Activated CD4-positive, alpha-beta T cell treated with anti-CD3 and anti-CD28 coated beads, Interleukin-2, amount 10 ng/mL, durations not matched to agents 7 days and 5 days (primary cell): ENCODE measurements at regions not wholly inside any gene's neighbourhood (a gene's known extent, or its start where the extent isn't known, plus 50 kb on each side); places are given as distances from the start of the nearest gene placed in this dataset.
"Not testable (repeated sequence)": the region's sequence is repeated elsewhere in the genome, so short reads cannot be mapped to it uniquely, and the experiment has no call there.

Experiments
- CTCF ChIA-PET: fragments of 350-600 bp; sonication (Branson Sonifier 250); formaldehyde crosslinking; loops from one replicate; lab custom pipeline; 2021; ENCODE audit warnings: antibody characterized with exemption; lab: Charles Lee
- POLR2A ChIA-PET: fragments of 350-600 bp; sonication (Branson Sonifier 250); formaldehyde crosslinking; loops from one replicate; lab custom pipeline; 2021; ENCODE audit warnings: antibody characterized with exemption; lab: Charles Lee
- DNase-seq: peaks from one replicate; pipeline ENCODE4 v3.0.0-alpha.2; 2020
- H3K27ac Mint-ChIP-seq: one replicate; pipeline ENCODE4 v1.8.0; 2021; ENCODE audit warnings: mild to moderate bottlenecking, moderate library complexity, mixed read lengths
- H3K27me3 Mint-ChIP-seq: one replicate; pipeline ENCODE4 v1.8.0; 2021; ENCODE audit warnings: mixed read lengths
- H3K36me3 Mint-ChIP-seq: one replicate; pipeline ENCODE4 v1.8.0; 2021; ENCODE audit warnings: low read depth, mixed read lengths
- H3K4me1 Mint-ChIP-seq: one replicate; pipeline ENCODE4 v1.8.0; 2021; ENCODE audit warnings: mixed read lengths
- H3K4me3 Mint-ChIP-seq: one replicate; pipeline ENCODE4 v1.8.0; 2021; ENCODE audit warnings: mild to moderate bottlenecking, moderate library complexity, mixed read lengths
- H3K9me3 Mint-ChIP-seq: one replicate; pipeline ENCODE4 v1.8.0; 2021; ENCODE audit warnings: mixed read lengths

DNA sequence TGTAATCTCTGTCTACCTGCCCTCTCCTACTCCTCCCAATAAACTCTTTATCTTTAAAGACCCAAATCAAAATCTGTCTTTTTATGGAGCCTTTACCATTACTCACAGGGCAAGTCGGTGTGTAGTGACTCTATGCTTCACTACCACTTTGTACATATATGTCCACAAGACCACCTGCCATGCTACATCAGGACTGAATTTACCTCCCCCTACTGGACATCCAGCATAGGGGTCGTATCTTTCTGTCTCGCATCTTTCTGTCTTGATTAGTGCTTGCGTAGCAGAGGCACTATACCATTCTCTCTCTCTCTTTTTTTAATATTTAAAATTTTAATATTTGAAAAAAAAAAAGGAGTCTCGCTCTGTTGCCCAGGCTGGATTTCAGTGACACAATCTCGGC is 587.5 kb downstream of the SOX5 start:
- ChIA-PET CTCF (no interaction called here), POLR2A (no interaction called here)
- Mint-ChIP-seq H3K27ac (no peak overlapping the region), H3K9me3 (no peaks in the 10 kb centered on the region), H3K4me1 (no peaks in the 10 kb centered on the region), H3K27me3 (no peaks in the 10 kb centered on the region), H3K36me3 (no peaks in the 10 kb centered on the region), H3K4me3 (no peak overlapping the region)
- DNase-seq, result no peak

DNA sequence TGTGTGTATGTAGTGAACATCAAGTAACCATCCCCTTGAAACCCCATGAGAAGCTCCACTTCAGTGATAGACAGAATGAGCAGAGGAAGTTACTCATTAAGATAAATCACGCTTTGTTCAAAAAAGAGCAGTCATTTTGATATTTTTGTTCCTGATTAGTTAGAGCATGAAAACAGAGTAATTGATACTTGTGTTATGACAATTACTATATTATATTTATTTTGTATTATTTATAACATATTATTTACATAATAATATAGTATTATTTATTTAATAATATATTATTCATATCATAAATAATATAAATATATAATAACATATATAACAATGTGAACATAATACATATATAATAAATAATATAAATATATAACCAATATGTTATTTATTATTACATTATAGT is 580.9 kb downstream of the SOX5 start:
- DNase-seq, result no peak
- Mint-ChIP-seq H3K27ac (no peak overlapping the region), H3K27me3 (no peaks in the 10 kb centered on the region), H3K9me3 (no peaks in the 10 kb centered on the region), H3K4me1 (no peaks in the 10 kb centered on the region), H3K4me3 (no peak overlapping the region), H3K36me3 (no peaks in the 10 kb centered on the region)
- ChIA-PET CTCF (no interaction called here), POLR2A (no interaction called here)

DNA sequence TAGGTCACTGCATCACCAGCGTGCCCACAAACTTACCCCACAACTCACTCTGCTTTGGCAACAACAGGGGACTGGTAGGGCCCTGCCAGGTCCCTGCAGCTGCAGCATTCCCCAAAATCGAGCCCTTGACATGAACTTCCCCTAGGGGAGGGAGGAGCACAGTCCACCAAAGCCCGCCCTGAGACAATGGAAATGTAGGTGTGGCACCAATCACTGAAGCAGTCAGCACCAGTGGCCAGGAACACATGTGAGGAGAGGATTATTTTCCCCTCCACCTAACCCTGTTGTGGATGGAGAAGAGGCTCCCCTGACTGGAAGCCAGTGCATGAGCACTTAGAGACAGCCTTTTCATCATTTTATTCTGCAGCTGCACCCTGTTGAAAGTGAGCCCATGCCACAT is 573.8 kb downstream of the SOX5 start:
- DNase-seq, result no peak
- ChIA-PET CTCF (interaction anchor here (0.6 kb wide), 2 partner anchors 317 to 1301 kb away, joined by 3 to 5 read pairs; no protein-coding TSS in a partner anchor), POLR2A (no interaction called here)
- H3K9me3 Mint-ChIP-seq, result peaks cover 16% of the 10 kb centered on the region
- H3K4me1 Mint-ChIP-seq, result no peaks in the 10 kb centered on the region
- no peaks in the 10 kb centered on the region for H3K36me3 Mint-ChIP-seq
- no peak overlapping the region for H3K4me3 Mint-ChIP-seq
- no peaks in the 10 kb centered on the region for H3K27me3 Mint-ChIP-seq
- H3K27ac Mint-ChIP-seq, result no peak overlapping the region

DNA sequence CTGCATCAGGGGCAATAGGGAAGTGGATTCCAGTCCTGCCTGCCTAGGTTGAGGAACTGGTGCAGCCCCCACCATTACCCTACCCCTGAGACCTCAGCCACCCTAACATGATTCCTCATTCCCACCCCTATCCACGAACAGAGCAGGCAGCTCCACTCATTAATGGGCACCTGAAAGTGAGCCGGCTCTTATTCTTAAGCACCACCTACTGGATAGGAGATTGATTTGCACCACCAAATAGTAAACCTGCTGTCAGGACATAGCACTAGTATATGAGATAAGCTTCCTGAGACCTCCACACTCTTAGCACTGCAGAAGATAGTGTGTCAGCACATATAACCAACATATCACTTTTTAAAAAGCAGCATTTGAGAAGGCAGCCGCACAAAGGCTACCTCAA is 573.2 kb downstream of the SOX5 start:
- H3K4me1 Mint-ChIP-seq, result no peaks in the 10 kb centered on the region
- no peak for DNase-seq
- POLR2A ChIA-PET, result no interaction called here
- H3K36me3 Mint-ChIP-seq, result no peaks in the 10 kb centered on the region
- no peak overlapping the region for H3K27ac Mint-ChIP-seq
- H3K9me3 Mint-ChIP-seq, result peaks cover 16% of the 10 kb centered on the region
- no peaks in the 10 kb centered on the region for H3K27me3 Mint-ChIP-seq
- CTCF ChIA-PET, result interaction anchor here (0.6 kb wide), 1 partner anchor 316 kb away, joined by 5 read pairs; no protein-coding TSS in a partner anchor
- no peak overlapping the region for H3K4me3 Mint-ChIP-seq

DNA sequence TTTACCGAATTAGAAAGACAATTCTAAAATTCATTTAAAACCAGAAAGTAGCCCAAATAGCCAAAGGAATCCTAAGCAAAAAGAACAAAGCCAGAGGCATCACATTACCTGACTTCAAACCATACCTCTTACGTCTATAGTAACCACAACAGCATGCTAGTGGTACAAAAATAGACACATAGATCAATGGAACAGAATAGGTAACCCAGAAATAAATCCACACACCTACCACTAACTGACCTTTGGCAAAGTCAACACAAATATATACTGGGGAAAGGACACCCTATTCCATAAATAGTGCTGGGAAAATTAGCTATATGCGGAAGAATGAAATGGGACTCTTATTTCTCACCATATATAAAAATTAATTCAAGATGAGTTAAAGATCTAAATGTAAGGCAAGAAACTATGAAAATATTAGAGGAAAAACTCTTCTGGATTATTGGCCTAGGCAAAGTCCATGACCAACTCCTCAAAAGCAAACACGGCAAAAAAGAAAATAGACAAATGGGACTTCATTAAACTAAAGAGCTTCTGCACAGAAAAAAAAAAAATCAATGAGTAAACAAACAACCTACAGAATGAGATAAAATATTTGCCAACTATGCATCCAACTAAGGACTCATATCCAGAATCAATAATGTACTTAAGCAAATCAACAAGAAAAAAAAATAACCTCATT is 568.9 kb downstream of the SOX5 start:
- ChIA-PET CTCF (no interaction called here), POLR2A (no interaction called here)
- Mint-ChIP-seq H3K27me3 (no peaks in the 10 kb centered on the region), H3K4me1 (no peaks in the 10 kb centered on the region), H3K27ac (no peak overlapping the region), H3K9me3 (peaks cover 16% of the 10 kb centered on the region), H3K4me3 (no peak overlapping the region), H3K36me3 (no peaks in the 10 kb centered on the region)
- no peak for DNase-seq

DNA sequence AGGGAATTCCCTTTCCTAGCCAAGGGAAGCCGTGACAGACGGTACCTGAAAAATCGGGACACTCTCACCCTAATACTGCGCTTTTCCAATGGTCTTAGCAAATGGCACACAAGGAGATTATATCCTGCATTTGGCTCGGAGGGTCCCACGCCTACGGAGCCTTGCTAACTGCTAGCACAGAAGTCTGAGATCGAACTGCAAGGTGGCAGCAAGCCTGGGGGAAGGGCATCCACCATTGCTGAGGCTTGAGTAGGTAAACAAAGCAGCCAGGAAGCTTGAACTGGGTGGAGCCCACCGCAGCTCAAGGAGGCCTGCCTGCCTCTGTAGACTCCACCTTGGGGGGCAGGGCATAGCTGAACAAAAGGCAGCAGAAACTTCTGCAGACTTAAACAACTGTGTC is 560.6 kb downstream of the SOX5 start:
- CTCF ChIA-PET, H3K36me3 Mint-ChIP-seq, POLR2A ChIA-PET, H3K4me3 Mint-ChIP-seq, H3K27me3 Mint-ChIP-seq, DNase-seq, H3K4me1 Mint-ChIP-seq, H3K27ac Mint-ChIP-seq: not testable (repeated sequence)
- peaks cover 15% of the 10 kb centered on the region for H3K9me3 Mint-ChIP-seq

DNA sequence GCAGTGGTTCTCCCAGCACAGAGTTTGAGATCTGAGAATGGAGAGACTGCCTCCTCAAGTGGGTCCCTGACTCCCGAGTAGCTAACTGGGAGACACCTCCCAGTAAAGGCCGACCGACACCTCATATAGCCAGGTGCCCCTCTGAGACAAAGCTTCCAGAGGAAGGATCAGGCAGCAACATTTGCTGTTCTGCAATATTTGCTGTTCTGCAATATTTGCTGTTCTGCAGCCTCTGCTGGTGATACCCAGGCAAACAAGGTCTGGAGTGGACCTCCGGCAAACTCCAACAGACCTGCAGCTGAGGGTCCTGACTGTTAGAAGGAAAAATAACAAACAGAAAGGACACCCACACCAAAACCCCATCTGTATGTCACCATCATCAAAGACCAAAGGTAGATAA is 560.2 kb downstream of the SOX5 start:
- H3K4me3 Mint-ChIP-seq, H3K27ac Mint-ChIP-seq, POLR2A ChIA-PET, DNase-seq, CTCF ChIA-PET, H3K4me1 Mint-ChIP-seq, H3K27me3 Mint-ChIP-seq, H3K36me3 Mint-ChIP-seq: not testable (repeated sequence)
- peaks cover 14% of the 10 kb centered on the region for H3K9me3 Mint-ChIP-seq

DNA sequence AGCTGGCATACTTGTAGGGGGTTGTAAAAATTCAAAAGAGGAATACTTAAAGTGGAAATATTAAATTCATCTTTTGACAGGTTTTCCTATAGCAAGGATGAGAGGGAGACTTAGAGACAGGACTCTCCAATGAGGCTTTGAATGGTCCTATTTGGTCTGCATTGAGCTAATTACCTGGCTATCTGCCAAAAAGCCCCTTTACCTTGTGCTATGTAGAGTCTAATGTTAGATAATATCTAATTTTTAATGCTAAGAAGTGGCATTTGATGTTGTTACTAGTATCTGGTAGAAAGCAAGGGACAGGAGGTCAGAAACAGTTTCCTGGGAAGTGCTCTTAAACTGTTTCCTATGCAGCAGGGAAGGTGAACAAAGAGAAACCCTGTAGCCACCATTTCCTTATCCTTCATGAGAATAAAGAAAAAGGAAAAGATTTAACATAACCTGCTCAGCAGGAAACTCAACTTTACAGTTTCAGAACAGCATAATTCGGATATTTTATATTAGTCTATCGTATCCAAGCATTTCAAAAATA is 550.0 kb downstream of the SOX5 start:
- DNase-seq, result no peak
- Mint-ChIP-seq H3K36me3 (no peaks in the 10 kb centered on the region), H3K4me1 (no peaks in the 10 kb centered on the region), H3K4me3 (no peak overlapping the region), H3K27me3 (no peaks in the 10 kb centered on the region), H3K27ac (no peak overlapping the region), H3K9me3 (no peaks in the 10 kb centered on the region)
- CTCF ChIA-PET, result no interaction called here
- POLR2A ChIA-PET, result no interaction called here

DNA sequence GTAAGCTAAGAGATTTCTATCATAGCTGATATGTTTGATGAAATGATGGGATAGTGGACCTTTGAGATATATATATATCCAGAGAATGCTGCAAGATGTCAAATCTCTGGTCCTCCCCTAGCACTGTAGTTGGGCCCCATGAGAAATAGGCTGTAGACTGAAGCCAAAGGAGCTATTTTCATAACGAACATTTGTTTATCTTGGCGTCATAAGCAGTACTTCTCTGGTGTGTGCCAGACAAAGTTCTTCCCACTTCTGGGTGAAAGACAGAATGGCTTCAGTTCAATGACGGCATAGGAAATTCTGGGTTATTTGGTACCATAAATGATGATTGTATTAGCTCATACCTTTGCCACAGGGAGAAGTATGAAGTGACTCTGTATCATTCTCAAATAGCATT is 534.3 kb downstream of the SOX5 start:
- POLR2A ChIA-PET, result no interaction called here
- H3K9me3 Mint-ChIP-seq, result peaks cover 14% of the 10 kb centered on the region
- CTCF ChIA-PET, result no interaction called here
- no peak for DNase-seq
- no peak overlapping the region for H3K27ac Mint-ChIP-seq
- H3K4me3 Mint-ChIP-seq, result no peak overlapping the region
- no peaks in the 10 kb centered on the region for H3K36me3 Mint-ChIP-seq
- no peaks in the 10 kb centered on the region for H3K27me3 Mint-ChIP-seq
- H3K4me1 Mint-ChIP-seq, result no peaks in the 10 kb centered on the region

DNA sequence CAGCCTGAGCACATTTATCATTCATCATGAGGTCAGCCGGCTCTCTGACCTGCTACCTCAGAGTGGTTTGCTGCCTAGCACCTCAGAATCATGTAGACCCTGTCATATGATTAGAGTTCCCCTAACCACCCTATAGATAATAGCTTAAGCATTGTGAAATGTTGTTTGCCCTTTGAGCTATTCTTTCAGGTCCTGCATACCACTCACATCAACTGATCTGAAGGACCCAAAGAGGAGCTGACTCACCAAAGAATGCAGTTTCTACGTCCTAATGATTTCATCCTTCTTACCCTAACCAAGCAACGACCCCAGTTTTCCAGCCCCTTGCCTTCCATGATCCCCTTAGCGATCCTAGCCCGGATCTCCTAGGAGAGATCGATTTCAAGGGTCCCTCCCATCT is 527.9 kb downstream of the SOX5 start:
- H3K27me3 Mint-ChIP-seq, result no peaks in the 10 kb centered on the region
- CTCF ChIA-PET, result no interaction called here
- no peak overlapping the region for H3K27ac Mint-ChIP-seq
- peaks cover 3% of the 10 kb centered on the region for H3K9me3 Mint-ChIP-seq
- POLR2A ChIA-PET, result no interaction called here
- no peaks in the 10 kb centered on the region for H3K4me1 Mint-ChIP-seq
- no peak for DNase-seq
- no peaks in the 10 kb centered on the region for H3K36me3 Mint-ChIP-seq
- no peak overlapping the region for H3K4me3 Mint-ChIP-seq

DNA sequence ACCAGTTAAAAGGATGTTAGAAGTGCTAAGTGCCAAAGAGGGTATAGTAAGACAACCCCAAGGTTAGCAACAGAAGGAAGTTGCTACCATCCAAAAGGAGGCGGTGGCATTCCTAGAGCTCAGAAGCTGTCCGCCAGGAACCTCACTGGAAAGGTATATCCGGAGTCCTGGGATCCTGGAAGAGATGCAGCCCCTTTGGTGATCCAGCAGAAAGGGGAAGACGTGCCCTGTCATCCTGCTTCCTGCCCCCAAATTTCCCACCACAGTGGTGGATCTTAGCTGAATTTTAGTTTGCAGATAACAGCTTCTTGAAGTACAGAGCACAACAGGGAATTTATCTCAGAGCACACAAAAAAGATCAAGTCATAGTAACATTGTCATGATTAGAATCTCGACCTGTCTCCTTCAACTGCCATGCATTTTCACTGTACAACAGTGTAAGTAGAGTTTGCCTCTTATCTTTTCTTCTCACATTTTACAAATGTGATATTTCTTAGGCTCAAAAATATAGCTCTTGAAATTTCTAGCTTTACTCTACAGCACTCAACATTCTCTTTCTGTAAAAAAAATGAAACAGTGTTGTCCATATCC is 526.3 kb downstream of the SOX5 start:
- peaks cover 3% of the 10 kb centered on the region for H3K9me3 Mint-ChIP-seq
- H3K4me1 Mint-ChIP-seq, result no peaks in the 10 kb centered on the region
- ChIA-PET CTCF (interaction anchor here (0.6 to 1.8 kb wide), 2 partner anchors 10 to 215 kb away, joined by 3 to 4 read pairs; no protein-coding TSS in a partner anchor), POLR2A (no interaction called here)
- no peak for DNase-seq
- H3K4me3 Mint-ChIP-seq, result no peak overlapping the region
- H3K36me3 Mint-ChIP-seq, result no peaks in the 10 kb centered on the region
- H3K27ac Mint-ChIP-seq, result no peak overlapping the region
- H3K27me3 Mint-ChIP-seq, result no peaks in the 10 kb centered on the region

DNA sequence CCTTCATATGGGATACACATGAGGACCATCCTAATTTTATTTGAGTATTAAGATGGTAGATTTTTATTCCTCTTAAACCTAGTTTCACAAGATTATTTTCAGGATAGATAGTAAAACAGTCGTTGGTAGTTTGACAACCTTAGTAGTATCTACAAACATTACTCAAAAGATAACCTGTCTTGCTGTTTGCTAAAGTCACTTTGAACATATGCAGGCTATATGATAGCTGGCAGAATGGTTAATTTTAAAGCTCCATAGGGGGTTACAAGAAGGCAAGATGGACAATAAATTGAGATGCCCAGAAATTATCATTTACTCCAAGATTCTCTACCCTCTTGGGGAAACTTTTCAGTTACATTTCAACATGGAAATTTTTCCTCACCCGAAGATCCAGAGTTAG is 525.7 kb downstream of the SOX5 start:
- H3K4me1 Mint-ChIP-seq, result no peaks in the 10 kb centered on the region
- POLR2A ChIA-PET, result no interaction called here
- H3K4me3 Mint-ChIP-seq, result no peak overlapping the region
- H3K36me3 Mint-ChIP-seq, result no peaks in the 10 kb centered on the region
- CTCF ChIA-PET, result interaction anchor here (1.8 kb wide), 1 partner anchor 10 kb away, joined by 4 read pairs; no protein-coding TSS in a partner anchor
- no peak overlapping the region for H3K27ac Mint-ChIP-seq
- peaks cover 3% of the 10 kb centered on the region for H3K9me3 Mint-ChIP-seq
- no peak for DNase-seq
- no peaks in the 10 kb centered on the region for H3K27me3 Mint-ChIP-seq

DNA sequence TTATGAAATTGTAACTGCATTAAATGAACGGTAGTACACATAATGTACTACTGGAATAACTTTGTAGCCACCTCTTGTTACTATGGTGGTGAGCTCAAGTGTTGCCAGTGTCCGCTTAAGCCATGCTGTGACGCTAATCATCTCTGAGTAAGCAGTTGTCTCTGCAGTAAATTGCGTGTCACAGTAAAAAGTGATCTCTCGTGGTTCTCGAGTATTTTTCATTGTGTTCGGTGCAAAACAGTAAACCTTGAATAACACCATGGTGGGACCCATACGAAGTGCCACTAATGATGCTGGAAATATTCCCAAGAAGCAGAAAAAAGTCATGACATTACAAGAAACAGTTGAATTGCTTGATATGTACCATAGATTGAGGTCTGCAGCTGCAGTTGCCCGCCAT is 524.8 kb downstream of the SOX5 start:
- Mint-ChIP-seq H3K4me1 (no peaks in the 10 kb centered on the region), H3K9me3 (peaks cover 5% of the 10 kb centered on the region), H3K4me3 (no peak overlapping the region), H3K36me3 (no peaks in the 10 kb centered on the region), H3K27me3 (no peaks in the 10 kb centered on the region), H3K27ac (no peak overlapping the region)
- CTCF ChIA-PET, result no interaction called here
- POLR2A ChIA-PET, result no interaction called here
- DNase-seq, result no peak
